OCI-LY1 (cell line): ENCODE measurements at regions not wholly inside any gene's neighbourhood (a gene's known extent, or its start where the extent isn't known, plus 50 kb on each side); places are given as distances from the start of the nearest gene placed in this dataset.

Experiments
- H2AFZ ChIP-seq: fragments of 200-600 bp; sonication (generic), shearing (Covaris generic); 2 replicates; pipeline ENCODE4 v1.6.0; 2014; ENCODE audit warnings: antibody characterized with exemption, mild to moderate bottlenecking, low read length
- H3F3A ChIP-seq: fragments of 200-600 bp; sonication (generic), shearing (Covaris generic); 2 replicates; pipeline ENCODE4 v1.6.0; 2014; ENCODE audit warnings: mild to moderate bottlenecking, antibody characterized with exemption, low read length, moderate library complexity; ENCODE audit not compliant: insufficient read depth
- H3K27ac ChIP-seq: fragments of 200-600 bp; sonication (generic); 2 replicates; pipeline ENCODE4 v1.5.1; 2014; ENCODE audit warnings: low read length, mixed run types, mild to moderate bottlenecking, low read depth; ENCODE audit not compliant: poor library complexity, severe bottlenecking
- H3K27me3 ChIP-seq: fragments of 200-600 bp; sonication (generic); 2 replicates; pipeline ENCODE4 v1.6.0; 2014; ENCODE audit warnings: antibody characterized with exemption, mild to moderate bottlenecking, low read length, moderate library complexity; ENCODE audit not compliant: insufficient read depth
- H3K36me3 ChIP-seq: fragments of 200-600 bp; sonication (generic); 2 replicates; pipeline ENCODE4 v1.6.1; 2014; ENCODE audit warnings: mild to moderate bottlenecking, antibody characterized with exemption, low read length, moderate library complexity, mixed read lengths; ENCODE audit not compliant: insufficient read depth
- H3K4me1 ChIP-seq: fragments of 200-600 bp; sonication (generic); 2 replicates; pipeline ENCODE4 v1.5.1; 2014; ENCODE audit warnings: mild to moderate bottlenecking, low read length, moderate library complexity; ENCODE audit not compliant: insufficient read depth, severe bottlenecking
- H3K4me2 ChIP-seq: fragments of 200-600 bp; sonication (generic), shearing (Covaris generic); 2 replicates; pipeline ENCODE4 v1.6.1; 2014; ENCODE audit warnings: low read length
- H3K4me3 ChIP-seq: fragments of 200-600 bp; sonication (generic); 2 replicates; pipeline ENCODE4 v1.5.1; 2014; ENCODE audit warnings: low read length, low read depth, mild to moderate bottlenecking, mixed read lengths; ENCODE audit not compliant: poor library complexity, severe bottlenecking
- H3K79me2 ChIP-seq: fragments of 200-600 bp; shearing (Covaris generic); 2 replicates; pipeline ENCODE4 v1.6.1; 2016; ENCODE audit warnings: mixed run types, low read length, mixed read lengths; ENCODE audit not compliant: insufficient read depth
- H3K9ac ChIP-seq: fragments of 200-600 bp; sonication (generic), shearing (Covaris generic); 2 replicates; pipeline ENCODE4 v1.6.1; 2014; ENCODE audit warnings: mild to moderate bottlenecking, low read length, mixed read lengths
- H3K9me2 ChIP-seq: fragments of 200-600 bp; sonication (generic), shearing (Covaris generic); 2 replicates; pipeline ENCODE4 v1.6.1; 2014; ENCODE audit warnings: low read depth, mild to moderate bottlenecking, low read length, mixed read lengths
- H3K9me3 ChIP-seq: fragments of 200-600 bp; shearing (Covaris generic); 2 replicates; pipeline ENCODE4 v1.6.1; 2014; ENCODE audit warnings: low read length, mixed read lengths
- H4K20me1 ChIP-seq: fragments of 200-600 bp; sonication (generic), shearing (Covaris generic); 2 replicates; pipeline ENCODE4 v1.6.0; 2016; ENCODE audit warnings: mild to moderate bottlenecking, low read length; ENCODE audit not compliant: insufficient read depth
- CTCF ChIP-seq: fragments of 200-600 bp; sonication (generic), shearing (Covaris generic); IDR thresholded peaks from 2 replicates; pipeline ENCODE4 v1.5.1; 2017; ENCODE audit warnings: mild to moderate bottlenecking, antibody characterized with exemption, low read length, moderate library complexity, mixed read lengths
- EZH2 ChIP-seq: fragments of 200-600 bp; sonication (generic), shearing (Covaris generic); IDR thresholded peaks from 2 replicates; pipeline ENCODE4 v1.8.0; 2017; ENCODE audit warnings: borderline replicate concordance, mixed run types, mild to moderate bottlenecking, antibody characterized with exemption, low read length, moderate library complexity, mixed read lengths

DNA sequence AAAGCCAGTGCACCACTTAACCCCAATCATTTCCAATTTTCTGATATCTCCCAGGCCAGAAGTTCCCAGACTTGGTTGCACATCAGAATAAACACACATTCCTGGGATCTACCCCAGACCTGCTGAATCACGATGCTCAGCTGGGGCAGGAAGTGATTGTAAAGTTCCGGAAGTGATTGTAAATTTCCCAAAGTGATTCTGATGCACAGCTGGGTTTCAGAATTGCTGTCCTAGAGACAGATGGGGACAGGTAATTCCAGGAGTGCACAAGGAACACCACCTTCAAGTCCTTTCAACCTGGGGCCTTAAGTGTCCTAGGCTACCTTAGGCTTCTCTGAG lies 104.2 kb upstream of the EEPD1 start:
- no peaks in the 10 kb centered on the region for H3K9me2 ChIP-seq
- TF ChIP-seq CTCF (no peak), EZH2 (no peak)
- H4K20me1 ChIP-seq, result no peaks in the 10 kb centered on the region
- H3K9me3 ChIP-seq, result no peaks in the 10 kb centered on the region
- H3K4me2 ChIP-seq, result no peak overlapping the region
- H3K9ac ChIP-seq, result no peak overlapping the region
- H3K4me3 ChIP-seq, result no peak overlapping the region
- H3F3A ChIP-seq, result no peaks in the 10 kb centered on the region
- H3K27me3 ChIP-seq, result 0 out of 2 replicates have a peak, but pooled peaks cover 6% of the 10 kb centered on the region
- H3K4me1 ChIP-seq, result no peaks in the 10 kb centered on the region
- H2AFZ ChIP-seq, result no peak overlapping the region
- no peaks in the 10 kb centered on the region for H3K36me3 ChIP-seq
- no peaks in the 10 kb centered on the region for H3K79me2 ChIP-seq
- H3K27ac ChIP-seq, result no peak overlapping the region

DNA sequence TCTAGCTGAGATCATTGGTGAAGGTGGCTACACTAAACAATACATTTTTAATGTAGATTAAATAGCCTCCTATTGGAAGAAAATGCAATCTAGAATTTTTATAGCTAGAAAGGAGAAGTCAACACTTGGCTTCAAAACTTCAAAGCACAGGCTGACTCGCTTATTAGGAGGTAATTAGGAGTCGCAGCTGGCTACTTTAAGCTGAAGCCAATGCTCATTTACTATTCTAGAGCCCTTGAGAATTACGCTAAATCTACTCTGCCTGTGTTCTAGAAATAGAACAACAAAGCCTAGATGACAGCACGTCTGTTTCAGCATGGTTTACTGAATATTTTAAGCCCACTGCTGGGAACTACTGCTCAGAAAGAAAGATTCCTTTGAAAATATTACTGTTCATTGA lies 101.6 kb upstream of the EEPD1 start:
- Histone ChIP-seq H3K9me2 (no peaks in the 10 kb centered on the region), H3K9me3 (no peaks in the 10 kb centered on the region), H3K9ac (no peak overlapping the region), H2AFZ (no peak overlapping the region), H3K27me3 (0 out of 2 replicates have a peak, but pooled peaks cover 9% of the 10 kb centered on the region), H3K79me2 (no peaks in the 10 kb centered on the region), H3F3A (no peaks in the 10 kb centered on the region), H3K4me3 (no peak overlapping the region), H3K4me1 (no peaks in the 10 kb centered on the region), H3K36me3 (no peaks in the 10 kb centered on the region), H4K20me1 (no peaks in the 10 kb centered on the region), H3K4me2 (no peak overlapping the region), H3K27ac (no peak overlapping the region)
- no peak for TF ChIP-seq EZH2
- no peak for TF ChIP-seq CTCF

DNA sequence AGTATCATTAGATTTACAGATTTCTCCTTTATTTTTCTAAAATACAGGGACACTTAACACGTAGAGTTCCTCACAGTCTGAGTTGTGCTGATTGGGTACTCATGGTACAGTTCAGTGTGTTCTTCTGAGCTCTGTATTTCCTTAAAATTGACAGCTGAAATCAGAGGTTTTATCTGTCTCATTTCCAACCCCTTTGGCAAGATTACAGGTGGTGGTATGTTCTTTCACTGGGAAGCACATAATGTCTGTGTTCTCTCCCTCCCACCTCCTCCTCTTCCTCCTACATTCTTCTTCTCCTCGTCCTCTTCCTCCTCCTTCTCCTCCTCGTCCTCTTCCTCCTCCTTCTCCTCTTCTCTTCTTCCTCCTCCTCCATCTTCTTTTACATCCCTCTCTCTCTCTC lies 99.5 kb upstream of the EEPD1 start:
- Histone ChIP-seq H3K4me2 (no peak overlapping the region), H3K4me3 (no peak overlapping the region), H3F3A (no peaks in the 10 kb centered on the region), H3K9me3 (no peaks in the 10 kb centered on the region), H3K27ac (no peak overlapping the region), H3K4me1 (no peaks in the 10 kb centered on the region), H3K79me2 (no peaks in the 10 kb centered on the region), H4K20me1 (no peaks in the 10 kb centered on the region), H3K27me3 (0 out of 2 replicates have a peak, but pooled peaks cover 9% of the 10 kb centered on the region), H3K9ac (no peak overlapping the region), H3K36me3 (no peaks in the 10 kb centered on the region), H2AFZ (no peak overlapping the region), H3K9me2 (no peaks in the 10 kb centered on the region)
- TF ChIP-seq EZH2 (no peak), CTCF (no peak)
